Lung (tissue), 11 donors: ENCODE measurements at regions not wholly inside any gene's neighbourhood (a gene's known extent, or its start where the extent isn't known, plus 50 kb on each side); places are given as distances from the start of the nearest gene placed in this dataset.

Source experiments
- ATAC-seq: fragments of 200-7000 bp; cut with Tn5 transposase; one replicate; pipeline ENCODE4 v1.9.1; 2020; ENCODE audit warnings: moderate number of reproducible peaks; ENCODE audit not compliant: insufficient read depth, low FRiP score
- DNase-seq, 3 donors: peaks; one replicate each; pipeline ENCODE4 v3.0.0-alpha.2; 2013 to 2017
- H3K27ac ChIP-seq, 2 donors: one replicate each; pipeline ENCODE4 v1.5.1; 2013; ENCODE audit warnings: mild to moderate bottlenecking in 2 of 2, moderate library complexity in 2 of 2, control low read depth in 1 of 2, inconsistent platforms in 1 of 2, low read depth in 1 of 2, low read length in 1 of 2
- H3K27me3 ChIP-seq, 3 donors: one replicate each; pipeline ENCODE4 v1.5.1; 2013; ENCODE audit warnings: low read length in 2 of 3; ENCODE audit not compliant: control insufficient read depth in 3 of 3, insufficient read depth in 3 of 3
- H3K36me3 ChIP-seq, 4 donors: one replicate each; pipeline ENCODE4 v1.5.1; 2013; ENCODE audit warnings: low read length in 4 of 4, mild to moderate bottlenecking in 1 of 4, moderate library complexity in 1 of 4; ENCODE audit not compliant: control insufficient read depth in 4 of 4, insufficient read depth in 4 of 4
- H3K4me1 ChIP-seq, 5 donors: one replicate each; pipeline ENCODE4 v1.5.1; 2013; ENCODE audit warnings: low read length in 5 of 5, mild to moderate bottlenecking in 2 of 5, moderate library complexity in 1 of 5; ENCODE audit not compliant: control insufficient read depth in 5 of 5, insufficient read depth in 5 of 5
- H3K4me3 ChIP-seq: one replicate; pipeline ENCODE4 v1.5.1; 2013; ENCODE audit warnings: mild to moderate bottlenecking, control low read depth, moderate library complexity
- H3K9ac ChIP-seq, 2 donors: one replicate each; pipeline ENCODE4 v1.5.1; 2013; ENCODE audit warnings: low read length in 2 of 2, control low read depth in 1 of 2; ENCODE audit not compliant: insufficient read depth in 1 of 2
- H3K9me3 ChIP-seq, 4 donors: one replicate each; pipeline ENCODE4 v1.5.1; 2013; ENCODE audit warnings: low read length in 3 of 4, mild to moderate bottlenecking in 1 of 4, moderate library complexity in 1 of 4; ENCODE audit not compliant: control insufficient read depth in 4 of 4, insufficient read depth in 3 of 4
- CTCF ChIP-seq: IDR thresholded peaks from 2 replicates; pipeline ENCODE4 v1.5.1; 2012; ENCODE audit warnings: mild to moderate bottlenecking; ENCODE audit errors: control extremely low read depth, extremely low read depth
- WGBS, 2 donors: extraction: QIAGEN DNeasy Blood & Tissue Kit; methylation state at CpG; one replicate each; pipeline ENCODE4 v1.1.7; 2013; 5-methylcytosine and 5-hydroxymethylcytosine counted together
- donor health status: control.
- donor health status: control.
- donor health status: Bipolar disorder and iron deficiency.
- donor health status: healthy.
- donor health status: DM: yes; HTN: yes; CAD: no.

DNA sequence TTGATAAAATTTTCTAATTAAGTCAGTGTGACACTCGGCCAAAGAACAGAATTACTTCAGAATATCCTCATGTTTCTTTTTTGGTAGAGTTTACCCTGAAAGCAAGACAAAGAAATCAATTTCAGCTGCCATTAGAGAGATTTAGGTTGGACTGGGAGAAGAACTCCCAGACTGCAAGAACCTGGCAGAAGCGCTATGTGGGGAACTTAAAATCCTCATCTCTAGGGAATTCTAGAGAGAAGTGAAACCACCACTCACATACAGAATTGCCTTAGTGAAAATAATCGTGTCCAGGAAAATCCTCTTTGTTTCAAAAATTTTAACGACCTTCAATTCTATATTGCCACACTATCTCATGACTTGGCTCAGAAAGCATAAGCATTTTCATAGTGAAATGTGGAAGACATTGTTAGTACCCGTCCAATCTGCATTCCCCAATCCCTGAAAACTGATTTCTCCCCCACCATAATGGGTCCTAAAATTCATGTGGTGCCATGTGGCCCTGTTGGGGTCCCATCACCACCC is 297.3 kb upstream of the MEIS1 start:
- no peak for ATAC-seq
- no peak overlapping the region for H3K27ac ChIP-seq
- H3K27me3 ChIP-seq = no peaks in the 10 kb centered on the region
- H3K4me1 ChIP-seq = peaks cover 0 to 10% (median 0%) of the 10 kb centered on the region in 5 donors
- 80 to 85% methylated on average over 5 of the region's 5 CpGs for WGBS, 2 donors
- no peak for TF ChIP-seq CTCF
- H3K4me3 ChIP-seq = no peak overlapping the region
- H3K36me3 ChIP-seq = no peaks in the 10 kb centered on the region
- peaks cover 0 to 3% (median 0%) of the 10 kb centered on the region in 4 donors for H3K9me3 ChIP-seq
- peak in 2 of 3 donors; percentile 53 to 69 for DNase-seq
- no peak overlapping the region for H3K9ac ChIP-seq

GRCh38 chr2:66134138-66134701 is 300.7 kb upstream of the MEIS1 start:
- no peak for DNase-seq
- H3K4me1 ChIP-seq = peaks cover 0 to 10% (median 0%) of the 10 kb centered on the region in 5 donors
- no peak overlapping the region for H3K27ac ChIP-seq
- no peak for ATAC-seq
- H3K36me3 ChIP-seq = no peaks in the 10 kb centered on the region
- H3K9ac ChIP-seq = no peak overlapping the region
- H3K4me3 ChIP-seq = no peak overlapping the region
- 63 to 72% methylated on average over 4 of the region's 4 CpGs for WGBS, 2 donors
- H3K27me3 ChIP-seq = no peaks in the 10 kb centered on the region
- no peak for TF ChIP-seq CTCF
- peaks cover 0 to 3% (median 0%) of the 10 kb centered on the region in 4 donors for H3K9me3 ChIP-seq

DNA sequence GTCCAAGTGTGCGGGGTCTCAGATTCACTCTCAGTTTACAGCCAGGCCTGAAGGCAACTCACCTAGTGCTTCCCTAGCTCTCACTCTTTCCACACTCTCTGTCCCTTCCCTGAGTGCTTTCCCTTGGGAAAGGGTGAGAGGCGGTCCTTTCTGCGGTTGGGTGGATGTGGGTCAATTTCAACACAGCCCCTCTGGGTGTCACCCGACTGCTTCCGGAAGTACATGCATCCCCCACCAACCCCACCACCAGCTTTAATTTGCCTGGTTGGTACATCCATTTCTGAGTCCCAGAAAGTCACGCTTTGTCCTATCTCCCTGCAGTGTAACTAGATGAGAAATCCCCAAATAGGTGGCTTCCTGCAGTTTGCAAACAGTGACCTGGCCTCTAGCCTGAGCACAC is 307.3 kb upstream of the MEIS1 start:
- Histone ChIP-seq H3K36me3 (no peaks in the 10 kb centered on the region), H3K4me3 (no peak overlapping the region), H3K4me1 (peaks cover 0 to 14% (median 0%) of the 10 kb centered on the region in 5 donors), H3K9me3 (no peaks in the 10 kb centered on the region), H3K27me3 (no peaks in the 10 kb centered on the region), H3K27ac (no peak overlapping the region), H3K9ac (no peak overlapping the region)
- 90 to 96% methylated on average over 6 of the region's 6 CpGs for WGBS, 2 donors
- ATAC-seq = no peak
- no peak for DNase-seq
- TF ChIP-seq CTCF = no peak

DNA sequence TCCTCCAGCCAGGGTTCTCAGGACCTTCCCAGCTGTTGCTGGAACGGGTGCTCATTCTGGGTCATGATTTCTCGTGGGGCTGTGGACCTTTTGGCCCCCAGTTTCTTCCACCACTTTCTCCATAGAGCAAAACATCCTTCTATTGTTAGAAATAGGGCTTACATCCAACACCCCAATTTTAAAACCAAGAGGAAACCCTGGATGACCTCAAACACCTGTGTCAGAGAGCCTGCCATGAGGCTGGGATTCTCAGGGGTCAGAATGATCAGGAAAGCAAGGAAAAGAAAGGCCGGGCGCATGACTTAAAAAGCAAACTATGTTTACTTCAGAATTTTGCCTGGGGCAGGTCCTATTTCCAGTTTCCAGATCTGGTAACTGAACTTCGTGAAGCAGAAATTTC is 307.9 kb upstream of the MEIS1 start:
- Histone ChIP-seq H3K27me3 (no peaks in the 10 kb centered on the region), H3K9me3 (no peaks in the 10 kb centered on the region), H3K36me3 (no peaks in the 10 kb centered on the region), H3K4me3 (no peak overlapping the region), H3K9ac (no peak overlapping the region), H3K27ac (no peak overlapping the region), H3K4me1 (peaks cover 0 to 20% (median 0%) of the 10 kb centered on the region in 5 donors)
- DNase-seq (no peak), ATAC-seq (no peak)
- TF ChIP-seq CTCF = no peak
- 70 to 76% methylated on average over 5 of the region's 5 CpGs for WGBS, 2 donors
